H1 (cell line): ENCODE measurements at regions not wholly inside any gene's neighbourhood (a gene's known extent, or its start where the extent isn't known, plus 50 kb on each side); places are given as distances from the start of the nearest gene placed in this dataset.

Source experiments
- CTCF ChIA-PET: fragments of 300-600 bp; sonication (Branson Sonifier 250); formaldehyde crosslinking; loops from one replicate; lab custom pipeline; 2021; ENCODE audit not compliant: partially characterized antibody; lab: Charles Lee
- POLR2A ChIA-PET: fragments of 300-600 bp; sonication (Branson Sonifier 250); formaldehyde crosslinking; loops from one replicate; lab custom pipeline; 2021; ENCODE audit warnings: inconsistent platforms; ENCODE audit not compliant: partially characterized antibody; lab: Charles Lee
- DNase-seq, 2 experiments: peaks; one replicate each; pipeline versions ENCODE4 v3.0.0 to v3.0.0-alpha.2; 2010 to 2022; ENCODE audit warnings: low spot score in 2 of 2, low read depth in 1 of 2, mixed read lengths in 1 of 2
- FAIRE-seq: peaks from 2 replicates; lab custom pipeline; 2011; peaks lifted over from hg19 to GRCh38; lab: Jason Lieb, UNC
- H2AFZ ChIP-seq: 2 replicates; pipeline ENCODE4 v1.8.1; 2012; ENCODE audit warnings: low read length, inconsistent platforms
- H2AK5ac ChIP-seq: 2 replicates; pipeline ENCODE4 v1.6.1; 2013; ENCODE audit warnings: low read depth, low read length
- H2BK120ac ChIP-seq: replicated peaks from 2 replicates; pipeline ENCODE3; 2013; ENCODE audit warnings: low read depth, low read length, inconsistent platforms
- H2BK12ac ChIP-seq: 2 replicates; pipeline ENCODE4 v1.6.1; 2013; ENCODE audit warnings: low read depth, low read length
- H2BK15ac ChIP-seq: 2 replicates; pipeline ENCODE4 v1.6.1; 2013; ENCODE audit warnings: low read length
- H2BK20ac ChIP-seq: 2 replicates; pipeline ENCODE4 v1.6.1; 2013; ENCODE audit warnings: low read length
- H2BK5ac ChIP-seq: 2 replicates; pipeline ENCODE4 v1.6.1; 2013; ENCODE audit warnings: low read depth, low read length
- H3K14ac ChIP-seq: 2 replicates; pipeline ENCODE4 v1.6.1; 2013; ENCODE audit warnings: inconsistent platforms; ENCODE audit not compliant: insufficient read length
- H3K18ac ChIP-seq: 2 replicates; pipeline ENCODE4 v1.6.1; 2013; ENCODE audit warnings: low read length; ENCODE audit errors: extremely low read depth
- H3K23ac ChIP-seq: 2 replicates; pipeline ENCODE4 v1.6.1; 2013; ENCODE audit warnings: inconsistent platforms; ENCODE audit not compliant: insufficient read length
- H3K23me2 ChIP-seq: 2 replicates; pipeline ENCODE4 v1.6.1; 2013; ENCODE audit warnings: low read depth, low read length
- H3K27ac ChIP-seq: 2 replicates; pipeline ENCODE4 v1.6.1; 2011; ENCODE audit warnings: low read depth, low read length, inconsistent platforms
- H3K27me3 ChIP-seq, 4 experiments: replicated peaks in 1 of 4; 1 replicate in 1 of 4; 2 replicates in 3 of 4; pipeline versions ENCODE4 v1.6.1 to v1.8.1; 2011 to 2013; ENCODE audit warnings: low read length in 3 of 4, mild to moderate bottlenecking in 3 of 4, inconsistent platforms in 2 of 4, mixed read lengths in 2 of 4, moderate library complexity in 1 of 4; ENCODE audit not compliant: control insufficient read depth in 3 of 4, insufficient read depth in 3 of 4; ENCODE audit errors: extremely low read depth in 1 of 4
- H3K36me3 ChIP-seq, 4 experiments: 2 replicates each; pipeline versions ENCODE4 v1.6.1 to v1.8.1; 2011 to 2013; ENCODE audit warnings: mild to moderate bottlenecking in 4 of 4, low read length in 3 of 4, moderate library complexity in 2 of 4, control low read depth in 1 of 4, inconsistent platforms in 1 of 4; ENCODE audit not compliant: insufficient read depth in 4 of 4, control insufficient read depth in 2 of 4
- H3K4ac ChIP-seq: replicated peaks from 2 replicates; pipeline ENCODE3; 2013; ENCODE audit warnings: low read length, low read depth, mixed read lengths, inconsistent platforms; ENCODE audit not compliant: insufficient read length
- H3K4me1 ChIP-seq, 4 experiments: replicated peaks in 1 of 4; 1 replicate in 1 of 4; 2 replicates in 3 of 4; pipeline versions ENCODE4 v1.6.1 to v1.8.1; 2011 to 2013; ENCODE audit warnings: low read length in 3 of 4, inconsistent platforms in 2 of 4, mixed read lengths in 1 of 4; ENCODE audit not compliant: insufficient read depth in 4 of 4, control insufficient read depth in 3 of 4
- H3K4me2 ChIP-seq, 2 experiments: 2 replicates each; pipeline versions ENCODE4 v1.6.1 to v1.8.1; 2011 to 2013; ENCODE audit warnings: low read depth in 2 of 2, low read length in 2 of 2, control low read depth in 1 of 2, inconsistent platforms in 1 of 2, mild to moderate bottlenecking in 1 of 2; ENCODE audit not compliant: insufficient read depth in 1 of 2
- H3K4me3 ChIP-seq, 4 experiments: fragments of 200-600, 300-600 bp in 1 of 4; sonication (generic), shearing (Covaris generic), sonication (Bioruptor Twin) in 1 of 4; 2 replicates each; pipeline versions ENCODE4 v1.5.1 to v1.8.1; 2011 to 2016; ENCODE audit warnings: low read length in 4 of 4, low read depth in 3 of 4, control low read depth in 2 of 4, inconsistent platforms in 2 of 4, mild to moderate bottlenecking in 2 of 4, mixed read lengths in 1 of 4, moderate library complexity in 1 of 4; ENCODE audit not compliant: insufficient read depth in 2 of 4; ENCODE audit errors: extremely low read depth in 1 of 4
- H3K56ac ChIP-seq: replicated peaks from 2 replicates; pipeline ENCODE3; 2013; ENCODE audit warnings: low read depth, mild to moderate bottlenecking, mixed read lengths, low read length, inconsistent platforms; ENCODE audit not compliant: insufficient read length
- H3K79me1 ChIP-seq: 2 replicates; pipeline ENCODE4 v1.6.1; 2013; ENCODE audit warnings: low read depth, low read length, control low read depth
- H3K79me2 ChIP-seq, 2 experiments: 2 replicates each; pipeline versions ENCODE4 v1.6.1 to v1.8.1; 2012 to 2013; ENCODE audit warnings: low read length in 2 of 2, mild to moderate bottlenecking in 2 of 2, inconsistent platforms in 1 of 2; ENCODE audit not compliant: insufficient read depth in 2 of 2, control insufficient read depth in 1 of 2
- H3K9ac ChIP-seq, 4 experiments: replicated peaks in 1 of 4; 1 replicate in 1 of 4; 2 replicates in 3 of 4; pipeline versions ENCODE4 v1.6.1 to v1.8.1; 2011 to 2013; ENCODE audit warnings: low read depth in 3 of 4, low read length in 3 of 4, control low read depth in 2 of 4, mild to moderate bottlenecking in 2 of 4, moderate library complexity in 2 of 4, inconsistent platforms in 1 of 4; ENCODE audit errors: extremely low read depth in 1 of 4
- H3K9me3 ChIP-seq, 2 experiments: 2 replicates each; pipeline versions ENCODE4 v1.6.1 to v1.8.1; 2012 to 2013; ENCODE audit warnings: mild to moderate bottlenecking in 2 of 2, moderate library complexity in 2 of 2, control low read depth in 1 of 2, inconsistent platforms in 1 of 2, low read depth in 1 of 2, low read length in 1 of 2, mixed read lengths in 1 of 2; ENCODE audit not compliant: insufficient read depth in 2 of 2
- H4K20me1 ChIP-seq, 2 experiments: replicated peaks in 1 of 2; 2 replicates each; pipeline versions ENCODE3 to v1.8.1; 2011 to 2013; ENCODE audit warnings: inconsistent platforms in 2 of 2, low read length in 2 of 2, mild to moderate bottlenecking in 1 of 2; ENCODE audit not compliant: insufficient read depth in 2 of 2, control insufficient read depth in 1 of 2
- H4K5ac ChIP-seq: 2 replicates; pipeline ENCODE4 v1.6.1; 2013; ENCODE audit warnings: low read length, low read depth, mixed read lengths, inconsistent platforms; ENCODE audit not compliant: insufficient read length
- H4K8ac ChIP-seq: 2 replicates; pipeline ENCODE4 v1.8.0; 2013; ENCODE audit warnings: mild to moderate bottlenecking, moderate library complexity, low read length, inconsistent platforms; ENCODE audit not compliant: insufficient read depth; ENCODE audit errors: extremely low read depth
- H4K91ac ChIP-seq: replicated peaks from 2 replicates; pipeline ENCODE3; 2013; ENCODE audit warnings: low read length, mixed read lengths, inconsistent platforms; ENCODE audit not compliant: insufficient read length
- ATF2 ChIP-seq: IDR thresholded peaks from 2 replicates; pipeline ENCODE4 v1.6.1; 2012; ENCODE audit warnings: low read length, inconsistent platforms
- CHD2 ChIP-seq: IDR thresholded peaks from 2 replicates; pipeline ENCODE4 v1.6.1; 2012; ENCODE audit warnings: low read length, improper control_type of control experiment
- EGR1 ChIP-seq: IDR thresholded peaks from 2 replicates; pipeline ENCODE4 v1.6.1; 2011; ENCODE audit warnings: low read depth, low read length, borderline replicate concordance
- JUND ChIP-seq: IDR thresholded peaks from 2 replicates; pipeline ENCODE4 v1.6.1; 2011; ENCODE audit warnings: mild to moderate bottlenecking, improper control_type of control experiment, low read length
- MAX ChIP-seq: IDR thresholded peaks from 2 replicates; pipeline ENCODE4 v1.6.1; 2012; ENCODE audit warnings: inconsistent platforms
- POLR2AphosphoS5 ChIP-seq: IDR thresholded peaks from 2 replicates; pipeline ENCODE4 v1.6.1; 2011; ENCODE audit warnings: low read depth, low read length
- RBBP5 ChIP-seq: IDR thresholded peaks from 2 replicates; pipeline ENCODE4 v1.7.1; 2012; ENCODE audit warnings: low read depth, mild to moderate bottlenecking, inconsistent platforms, low read length, moderate library complexity, borderline replicate concordance
- RNF2 ChIP-seq: fragments of 200-900, 300-1000 bp; sonication (generic); IDR thresholded peaks from 2 replicates; pipeline ENCODE4 v1.7.1; 2016; ENCODE audit warnings: borderline replicate concordance, low read depth, mild to moderate bottlenecking, antibody characterized with exemption, low read length; ENCODE audit not compliant: poor library complexity, severe bottlenecking; ENCODE audit errors: missing control alignments
- WGBS, 2 experiments: shearing (Covaris generic) in 1 of 2; methylation state at CpG; one replicate each; pipeline versions ENCODE4 v1.1.6 to v1.1.7; 2013 to 2015; ENCODE audit warnings: low lambda C conversion rate in 2 of 2, mixed read lengths in 2 of 2, inconsistent platforms in 1 of 2, low coverage in 1 of 2, missing lambda C conversion rate in 1 of 2; ENCODE audit not compliant: insufficient replicate concordance in 2 of 2, insufficient coverage in 1 of 2, insufficient read length in 1 of 2; ENCODE audit errors: extremely low coverage in 1 of 2, missing lambda C conversion rate in 1 of 2; 5-methylcytosine and 5-hydroxymethylcytosine counted together

DNA sequence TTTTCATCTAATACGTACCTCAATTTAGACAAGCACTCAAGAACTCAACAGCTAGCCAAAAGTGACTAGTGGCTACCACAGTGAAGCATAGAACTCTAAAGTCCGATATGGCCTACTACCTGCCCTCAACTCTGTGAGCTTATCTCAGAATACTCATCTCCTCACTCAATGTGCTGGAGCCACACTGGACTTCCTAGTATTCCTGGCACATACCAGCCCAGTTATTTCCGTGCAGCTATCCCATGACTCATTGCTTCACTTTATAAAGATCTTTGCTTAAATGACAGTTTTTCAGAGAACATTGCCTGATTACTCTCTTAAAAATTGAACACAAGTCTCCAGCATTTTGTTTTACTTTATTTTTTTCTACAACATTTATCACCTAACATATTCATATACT lies 524.7 kb downstream of the PYDC2 start:
- H2BK120ac ChIP-seq: no peak overlapping the region
- no peak overlapping the region for H3K14ac ChIP-seq
- peak overlapping the region; percentile 53 for H3K4ac ChIP-seq
- H3K36me3 ChIP-seq: no peaks in the 10 kb centered on the region
- 0 out of 2 replicates have a peak, but pooled peaks cover 2% of the 10 kb centered on the region for H3K23me2 ChIP-seq
- H4K91ac ChIP-seq: no peak overlapping the region
- no peak overlapping the region for H2BK20ac ChIP-seq
- H2BK12ac ChIP-seq: no peak overlapping the region
- no peaks in the 10 kb centered on the region for H3K27me3 ChIP-seq
- no peaks in the 10 kb centered on the region for H3K4me1 ChIP-seq
- H3K23ac ChIP-seq: no peak overlapping the region
- no peak overlapping the region for H4K8ac ChIP-seq
- no peak overlapping the region for H3K4me2 ChIP-seq
- H3K18ac ChIP-seq: no peak overlapping the region
- no peak for FAIRE-seq
- POLR2A ChIA-PET: no interaction called here
- H3K9me3 ChIP-seq: peaks cover 0 to 2% of the 10 kb centered on the region in 2 experiments; a peak in 1 of 4 replicates
- H4K5ac ChIP-seq: no peak overlapping the region
- CTCF ChIA-PET: no interaction called here
- H2AFZ ChIP-seq: no peak overlapping the region
- no peak overlapping the region for H3K4me3 ChIP-seq
- DNase-seq: no peak
- no peaks in the 10 kb centered on the region for H3K79me1 ChIP-seq
- no peak overlapping the region for H2AK5ac ChIP-seq
- H2BK15ac ChIP-seq: no peak overlapping the region
- TF ChIP-seq ATF2 (no peak), JUND (no peak), RBBP5 (no peak), MAX (no peak), POLR2AphosphoS5 (no peak), CHD2 (no peak), RNF2 (no peak), EGR1 (no peak)
- H2BK5ac ChIP-seq: no peak overlapping the region
- 89% methylated on average over 3 of the region's 3 CpGs; no CpG with 5 or more reads in 1 of the 2 experiments for WGBS, 2 experiments
- H3K27ac ChIP-seq: no peak overlapping the region
- no peaks in the 10 kb centered on the region for H3K79me2 ChIP-seq
- no peak overlapping the region for H3K9ac ChIP-seq
- no peak overlapping the region for H3K56ac ChIP-seq
- H4K20me1 ChIP-seq: no peaks in the 10 kb centered on the region
